ENCODE measurements at regions not wholly inside any gene's neighbourhood (a gene's known extent, or its start where the extent isn't known, plus 50 kb on each side); places are given as distances from the start of the nearest gene placed in this dataset.

- DNase-seq (no peak), FAIRE-seq (no peak)
- H3K27me3 ChIP-seq (ENCODE audit: control insufficient read depth, insufficient read depth, low read length) = no peaks in the 10 kb centered on the region
- no peak overlapping the region for H3K4me3 ChIP-seq (ENCODE audit: low read length in 3 of 3)
- no peak for TF ChIP-seq CTCF (IDR thresholded peaks at IDR 0.05; ENCODE audit: borderline replicate concordance, extremely low read depth, insufficient read depth)
- H3K9me3 ChIP-seq (ENCODE audit: control insufficient read depth in 2 of 3, insufficient read depth in 1 of 3, low read length in 3 of 3) = peaks cover 0 to 2% (median 0%) of the 10 kb centered on the region in 3 donors
- no peaks in the 10 kb centered on the region for H3K4me1 ChIP-seq (ENCODE audit: control insufficient read depth in 2 of 3, insufficient read depth in 2 of 3, low read depth in 1 of 3, low read length in 3 of 3)
- intact Hi-C loops (cut with DNase I) = no loop called here
- H3K27ac ChIP-seq (ENCODE audit: low read depth in 2 of 2, low read length in 2 of 2) = no peak overlapping the region
- no peaks in the 10 kb centered on the region for H3K36me3 ChIP-seq (ENCODE audit: control insufficient read depth in 2 of 3, insufficient read depth in 3 of 3, low read length in 3 of 3)
- H3K9ac ChIP-seq (ENCODE audit: low read length in 3 of 3) = no peak overlapping the region
Measured at GRCh38 chr13:55403887-55404487, 1736.7 kb upstream of the PRR20A start.

- intact Hi-C loops (cut with DNase I) = no loop called here
- FAIRE-seq (no peak), DNase-seq (no peak)
- Histone ChIP-seq H3K27ac (ENCODE audit: low read depth in 2 of 2, low read length in 2 of 2) (no peak overlapping the region), H3K36me3 (ENCODE audit: control insufficient read depth in 2 of 3, insufficient read depth in 3 of 3, low read length in 3 of 3) (no peaks in the 10 kb centered on the region), H3K9ac (ENCODE audit: low read length in 3 of 3) (no peak overlapping the region), H3K9me3 (ENCODE audit: control insufficient read depth in 2 of 3, insufficient read depth in 1 of 3, low read length in 3 of 3) (peaks cover 0 to 2% (median 0%) of the 10 kb centered on the region in 3 donors), H3K4me3 (ENCODE audit: low read length in 3 of 3) (no peak overlapping the region), H3K4me1 (ENCODE audit: control insufficient read depth in 2 of 3, insufficient read depth in 2 of 3, low read depth in 1 of 3, low read length in 3 of 3) (no peaks in the 10 kb centered on the region), H3K27me3 (ENCODE audit: control insufficient read depth, insufficient read depth, low read length) (no peaks in the 10 kb centered on the region)
- TF ChIP-seq CTCF (IDR thresholded peaks at IDR 0.05; ENCODE audit: borderline replicate concordance, extremely low read depth, insufficient read depth) = no peak
Measured at GRCh38 chr13:55410398-55411330, 1730.1 kb upstream of the PRR20A start.

- Histone ChIP-seq H3K36me3 (ENCODE audit: control insufficient read depth in 2 of 3, insufficient read depth in 3 of 3, low read length in 3 of 3) (no peaks in the 10 kb centered on the region), H3K27me3 (ENCODE audit: control insufficient read depth, insufficient read depth, low read length) (no peaks in the 10 kb centered on the region), H3K27ac (ENCODE audit: low read depth in 2 of 2, low read length in 2 of 2) (no peak overlapping the region), H3K9ac (ENCODE audit: low read length in 3 of 3) (no peak overlapping the region), H3K4me1 (ENCODE audit: control insufficient read depth in 2 of 3, insufficient read depth in 2 of 3, low read depth in 1 of 3, low read length in 3 of 3) (no peaks in the 10 kb centered on the region), H3K9me3 (ENCODE audit: control insufficient read depth in 2 of 3, insufficient read depth in 1 of 3, low read length in 3 of 3) (no peaks in the 10 kb centered on the region), H3K4me3 (ENCODE audit: low read length in 3 of 3) (no peak overlapping the region)
- FAIRE-seq (no peak), DNase-seq (no peak)
- no peak for TF ChIP-seq CTCF (IDR thresholded peaks at IDR 0.05; ENCODE audit: borderline replicate concordance, extremely low read depth, insufficient read depth)
- intact Hi-C loops (cut with DNase I) = no loop called here
Measured at GRCh38 chr13:55418095-55418494, 1722.6 kb upstream of the PRR20A start.

Measured in kidney (tissue), 13 donors.